ENCODE measurements at regions not wholly inside any gene's neighbourhood (a gene's known extent, or its start where the extent isn't known, plus 50 kb on each side); places are given as distances from the start of the nearest gene placed in this dataset.

GRCh38 chr1:55839626-55840025, 624.5 kb upstream of the USP24 start:
- no peak overlapping the region for H3K9ac ChIP-seq (ENCODE audit: insufficient read depth in 1 of 2, low read length in 2 of 2)
- 81 to 90% methylated on average over 5 of the region's 5 CpGs for WGBS, 2 donors
- H3K27ac ChIP-seq (ENCODE audit: low read depth in 1 of 2, low read length in 1 of 2): no peak overlapping the region
- ATAC-seq (ENCODE audit: insufficient read depth, low FRiP score) (no peak), DNase-seq (no peak)
- H3K36me3 ChIP-seq (ENCODE audit: control insufficient read depth in 4 of 4, insufficient read depth in 4 of 4, low read length in 4 of 4): no peaks in the 10 kb centered on the region
- H3K4me3 ChIP-seq: no peak overlapping the region
- peaks cover 0 to 10% (median 3%) of the 10 kb centered on the region in 5 donors for H3K4me1 ChIP-seq (ENCODE audit: control insufficient read depth in 5 of 5, insufficient read depth in 5 of 5, low read length in 5 of 5)
- H3K27me3 ChIP-seq (ENCODE audit: control insufficient read depth in 3 of 3, insufficient read depth in 3 of 3, low read length in 2 of 3): no peaks in the 10 kb centered on the region
- TF ChIP-seq CTCF (IDR thresholded peaks at IDR 0.05; ENCODE audit: control extremely low read depth, extremely low read depth): no peak
- H3K9me3 ChIP-seq (ENCODE audit: control insufficient read depth in 4 of 4, insufficient read depth in 3 of 4, low read length in 3 of 4): no peaks in the 10 kb centered on the region

GRCh38 chr1:55839221-55839620, 624.1 kb upstream of the USP24 start:
- DNase-seq: no peak
- peaks cover 0 to 13% (median 3%) of the 10 kb centered on the region in 5 donors for H3K4me1 ChIP-seq (ENCODE audit: control insufficient read depth in 5 of 5, insufficient read depth in 5 of 5, low read length in 5 of 5)
- no peak for TF ChIP-seq CTCF (IDR thresholded peaks at IDR 0.05; ENCODE audit: control extremely low read depth, extremely low read depth)
- H3K27ac ChIP-seq (ENCODE audit: low read depth in 1 of 2, low read length in 1 of 2): no peak overlapping the region
- H3K9ac ChIP-seq (ENCODE audit: insufficient read depth in 1 of 2, low read length in 2 of 2): no peak overlapping the region
- H3K9me3 ChIP-seq (ENCODE audit: control insufficient read depth in 4 of 4, insufficient read depth in 3 of 4, low read length in 3 of 4): no peaks in the 10 kb centered on the region
- 93 to 99% methylated on average over 1 of the region's 1 CpG for WGBS, 2 donors
- no peaks in the 10 kb centered on the region for H3K36me3 ChIP-seq (ENCODE audit: control insufficient read depth in 4 of 4, insufficient read depth in 4 of 4, low read length in 4 of 4)
- no peaks in the 10 kb centered on the region for H3K27me3 ChIP-seq (ENCODE audit: control insufficient read depth in 3 of 3, insufficient read depth in 3 of 3, low read length in 2 of 3)
- ATAC-seq (ENCODE audit: insufficient read depth, low FRiP score): no peak
- H3K4me3 ChIP-seq: no peak overlapping the region

- no peaks in the 10 kb centered on the region for H3K27me3 ChIP-seq (ENCODE audit: control insufficient read depth in 3 of 3, insufficient read depth in 3 of 3, low read length in 2 of 3)
- H3K27ac ChIP-seq (ENCODE audit: low read depth in 1 of 2, low read length in 1 of 2): no peak overlapping the region
- ATAC-seq (ENCODE audit: insufficient read depth, low FRiP score) (no peak), DNase-seq (no peak)
- no peak overlapping the region for H3K4me3 ChIP-seq
- 73 to 85% methylated on average over 3 of the region's 3 CpGs for WGBS, 2 donors
- H3K9ac ChIP-seq (ENCODE audit: insufficient read depth in 1 of 2, low read length in 2 of 2): no peak overlapping the region
- peaks cover 0 to 22% (median 3%) of the 10 kb centered on the region in 5 donors for H3K4me1 ChIP-seq (ENCODE audit: control insufficient read depth in 5 of 5, insufficient read depth in 5 of 5, low read length in 5 of 5)
- no peak for TF ChIP-seq CTCF (IDR thresholded peaks at IDR 0.05; ENCODE audit: control extremely low read depth, extremely low read depth)
- no peaks in the 10 kb centered on the region for H3K9me3 ChIP-seq (ENCODE audit: control insufficient read depth in 4 of 4, insufficient read depth in 3 of 4, low read length in 3 of 4)
- H3K36me3 ChIP-seq (ENCODE audit: control insufficient read depth in 4 of 4, insufficient read depth in 4 of 4, low read length in 4 of 4): no peaks in the 10 kb centered on the region
Observed at GRCh38 chr1:55836086-55836485, 620.9 kb upstream of the USP24 start.

- Histone ChIP-seq H3K4me1 (ENCODE audit: control insufficient read depth in 5 of 5, insufficient read depth in 5 of 5, low read length in 5 of 5) (peaks cover 0 to 22% (median 3%) of the 10 kb centered on the region in 5 donors), H3K27me3 (ENCODE audit: control insufficient read depth in 3 of 3, insufficient read depth in 3 of 3, low read length in 2 of 3) (no peaks in the 10 kb centered on the region), H3K9me3 (ENCODE audit: control insufficient read depth in 4 of 4, insufficient read depth in 3 of 4, low read length in 3 of 4) (no peaks in the 10 kb centered on the region), H3K9ac (ENCODE audit: insufficient read depth in 1 of 2, low read length in 2 of 2) (no peak overlapping the region), H3K4me3 (no peak overlapping the region), H3K27ac (ENCODE audit: low read depth in 1 of 2, low read length in 1 of 2) (no peak overlapping the region), H3K36me3 (ENCODE audit: control insufficient read depth in 4 of 4, insufficient read depth in 4 of 4, low read length in 4 of 4) (no peaks in the 10 kb centered on the region)
- peak; percentile 83 to 97 (median 97) for DNase-seq
- no peak for TF ChIP-seq CTCF (IDR thresholded peaks at IDR 0.05; ENCODE audit: control extremely low read depth, extremely low read depth)
- 52 to 68% methylated on average over 2 of the region's 2 CpGs for WGBS, 2 donors
- no peak for ATAC-seq (ENCODE audit: insufficient read depth, low FRiP score)
Observed at GRCh38 chr1:55833529-55834091, 618.4 kb upstream of the USP24 start.
